ENCODE measurements at regions not wholly inside any gene's neighbourhood (a gene's known extent, or its start where the extent isn't known, plus 50 kb on each side); places are given as distances from the start of the nearest gene placed in this dataset.
A peak's percentile ranks its signal among the peaks of the same experiment; 100 is the strongest.

DNA sequence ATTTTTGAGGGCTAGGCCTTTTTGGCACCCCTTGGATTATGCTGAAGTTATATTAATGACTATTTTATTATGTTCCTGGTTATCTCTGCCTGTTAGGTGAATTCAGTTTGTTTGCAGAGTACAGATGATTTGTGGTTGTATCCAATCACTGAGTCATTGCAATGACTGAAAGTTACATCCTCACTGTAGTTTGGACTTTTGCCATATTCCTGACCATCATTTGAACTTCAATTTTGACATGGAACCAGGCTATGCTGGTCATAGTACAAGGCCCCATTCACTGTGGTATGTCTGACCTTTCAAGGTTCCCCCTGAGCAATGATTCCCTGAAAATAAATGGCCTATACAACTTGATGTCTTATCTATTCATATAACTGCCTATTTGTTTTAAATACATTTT is 621.0 kb downstream of the CCER1 start:
- CTCF ChIA-PET = interaction anchor here (0.9 kb wide), 1 partner anchor 13 kb away, joined by 5 read pairs; no protein-coding TSS in a partner anchor
- TF ChIP-seq POLR2A (IDR thresholded peaks at IDR 0.05; ENCODE audit: low read depth, low read length) = no peak
- TF ChIP-seq MAX (IDR thresholded peaks at IDR 0.05; ENCODE audit: insufficient read depth, insufficient read length) = no peak
- TF ChIP-seq FOS (IDR thresholded peaks at IDR 0.05; ENCODE audit: borderline replicate concordance, insufficient read depth, low read length) = peak; percentile 59
- TF ChIP-seq GATA2 (IDR thresholded peaks at IDR 0.05; ENCODE audit: insufficient read depth, insufficient read length, low read depth, low read length) = peak; percentile 31
- TF ChIP-seq, protein P1, sequence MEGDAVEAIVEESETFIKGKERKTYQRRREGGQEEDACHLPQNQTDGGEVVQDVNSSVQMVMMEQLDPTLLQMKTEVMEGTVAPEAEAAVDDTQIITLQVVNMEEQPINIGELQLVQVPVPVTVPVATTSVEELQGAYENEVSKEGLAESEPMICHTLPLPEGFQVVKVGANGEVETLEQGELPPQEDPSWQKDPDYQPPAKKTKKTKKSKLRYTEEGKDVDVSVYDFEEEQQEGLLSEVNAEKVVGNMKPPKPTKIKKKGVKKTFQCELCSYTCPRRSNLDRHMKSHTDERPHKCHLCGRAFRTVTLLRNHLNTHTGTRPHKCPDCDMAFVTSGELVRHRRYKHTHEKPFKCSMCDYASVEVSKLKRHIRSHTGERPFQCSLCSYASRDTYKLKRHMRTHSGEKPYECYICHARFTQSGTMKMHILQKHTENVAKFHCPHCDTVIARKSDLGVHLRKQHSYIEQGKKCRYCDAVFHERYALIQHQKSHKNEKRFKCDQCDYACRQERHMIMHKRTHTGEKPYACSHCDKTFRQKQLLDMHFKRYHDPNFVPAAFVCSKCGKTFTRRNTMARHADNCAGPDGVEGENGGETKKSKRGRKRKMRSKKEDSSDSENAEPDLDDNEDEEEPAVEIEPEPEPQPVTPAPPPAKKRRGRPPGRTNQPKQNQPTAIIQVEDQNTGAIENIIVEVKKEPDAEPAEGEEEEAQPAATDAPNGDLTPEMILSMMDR (IDR thresholded peaks at IDR 0.05; ENCODE audit: extremely low read depth in 1 of 2, insufficient read depth in 1 of 2, low read depth in 1 of 2, low read length in 2 of 2) = no peak
- TF ChIP-seq POLR2AphosphoS5 (IDR thresholded peaks at IDR 0.05; ENCODE audit: insufficient read depth, low read depth, low read length) = no peak
- no peak for TF ChIP-seq EZH2 (IDR thresholded peaks at IDR 0.05; ENCODE audit: borderline replicate concordance, low read depth, low read length, severe bottlenecking)
- TF ChIP-seq JUN (IDR thresholded peaks at IDR 0.05; ENCODE audit: borderline replicate concordance, insufficient read depth, insufficient read length, low read depth) = peak; percentile 20
- Histone ChIP-seq H2AFZ (ENCODE audit: low read depth, low read length) (no peak overlapping the region), H3K36me3 (ENCODE audit: control insufficient read depth in 2 of 2, extremely low read depth in 1 of 2, insufficient read depth in 2 of 2, low read length in 2 of 2) (no peaks in the 10 kb centered on the region), H3K79me2 (ENCODE audit: control insufficient read depth, insufficient read depth, low read length) (no peaks in the 10 kb centered on the region), H3K4me3 (replicated peaks in 1 of 3; ENCODE audit: insufficient read depth in 1 of 3, low read depth in 1 of 3, low read length in 3 of 3) (no peak overlapping the region), H3K9ac (replicated peaks; ENCODE audit: extremely low read depth, insufficient read depth, low read length) (no peak overlapping the region), H3K4me2 (ENCODE audit: insufficient read depth, low read length) (no peak overlapping the region), H4K20me1 (replicated peaks; ENCODE audit: control insufficient read depth, extremely low read depth, insufficient read depth, low read length) (no peaks in the 10 kb centered on the region), H3K4me1 (ENCODE audit: control insufficient read depth, extremely low read depth, insufficient read depth, low read length) (peaks cover 40% of the 10 kb centered on the region), H3K27me3 (ENCODE audit: control insufficient read depth in 2 of 2, insufficient read depth in 2 of 2, low read length in 2 of 2) (no peaks in the 10 kb centered on the region), H3K9me3 (replicated peaks; ENCODE audit: control insufficient read depth, insufficient read depth, low read length) (no peaks in the 10 kb centered on the region), H3K27ac (ENCODE audit: insufficient read depth, low read depth, low read length) (no peak overlapping the region), H3K9me1 (replicated peaks; ENCODE audit: control insufficient read depth, extremely low read depth, insufficient read depth, low read length) (no peaks in the 10 kb centered on the region)
- FAIRE-seq (no peak), DNase-seq (ENCODE audit: low read depth, low spot score) (peak; percentile 53)
- intact Hi-C loops (cut with micrococcal nuclease) = loop anchor here (10.0 kb wide), 1 partner anchor 521 kb away; no protein-coding TSS in a partner anchor
- POLR2A ChIA-PET = no interaction called here
- dilution Hi-C loops (cut with MboI; ENCODE audit: extremely low pct_ligation_motif_present, low sequenced_read_pairs) = no loop called here
- no TSS peak for BruUV-seq (replicated peaks)
